ENCODE measurements at regions not wholly inside any gene's neighbourhood (a gene's known extent, or its start where the extent isn't known, plus 50 kb on each side); places are given as distances from the start of the nearest gene placed in this dataset.

DNA sequence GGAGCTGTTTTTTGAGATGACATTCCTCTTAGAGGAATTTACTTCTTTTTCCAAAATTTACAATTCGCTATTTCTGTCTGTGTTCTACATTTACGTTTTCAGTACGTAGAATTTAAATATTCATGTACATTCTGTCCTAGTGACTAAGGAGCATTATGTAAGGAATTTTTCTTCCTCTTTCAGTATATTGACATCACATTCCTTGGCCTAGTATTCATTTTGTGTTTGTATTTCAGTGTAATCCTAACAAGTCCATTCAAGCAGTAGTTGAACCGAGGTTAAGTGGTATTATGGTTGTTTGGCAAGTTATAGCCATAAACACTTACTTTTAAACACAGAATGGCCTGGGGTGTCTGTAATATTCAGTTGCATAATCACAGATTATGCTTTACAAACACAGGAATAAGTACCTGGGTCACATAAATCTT, 465.2 kb downstream of the PCNX1 start:
- H3K9me3 ChIP-seq (ENCODE audit: low read length): no peaks in the 10 kb centered on the region
- peak overlapping the region; percentile 55 for H3K9ac ChIP-seq (ENCODE audit: low read length)
- peaks cover 60% of the 10 kb centered on the region for H3K79me2 ChIP-seq (ENCODE audit: low read length)
- BruUV-seq (replicated peaks): TSS peak; percentile 33
- ATAC-seq (peak; percentile 78), DNase-seq (peak; percentile 91)
- H4K20me1 ChIP-seq (ENCODE audit: low read length): 0 out of 2 replicates have a peak, but pooled peaks cover 3% of the 10 kb centered on the region
- peak overlapping the region; percentile 80 for H3K4me2 ChIP-seq (ENCODE audit: low read length)
- intact Hi-C loops (cut with micrococcal nuclease): loop anchor here (2.0 kb wide), 3 partner anchors 30 to 76 kb away; no protein-coding TSS in a partner anchor
- H3K4me1 ChIP-seq (ENCODE audit: insufficient read depth, low read length): peaks cover 30% of the 10 kb centered on the region
- H3K9me2 ChIP-seq (replicated peaks; ENCODE audit: low read length): no peaks in the 10 kb centered on the region; the same call in 1 of the 2 replicates
- H3K36me3 ChIP-seq (ENCODE audit: low read depth, low read length): no peaks in the 10 kb centered on the region
- peak overlapping the region; percentile 51 for H3K4me3 ChIP-seq (ENCODE audit: low read length)
- peaks cover 7% of the 10 kb centered on the region for H3F3A ChIP-seq (ENCODE audit: low read length, unreplicated experiment)
- H3K27me3 ChIP-seq (ENCODE audit: low read length): no peaks in the 10 kb centered on the region
- ChIA-PET POLR2A (ENCODE audit: unreplicated experiment) (interaction anchor here (0.5 kb wide), 1 partner anchor 60 kb away, joined by 8 read pairs; no protein-coding TSS in a partner anchor), CTCF (no interaction called here)
- no peak overlapping the region for H2AFZ ChIP-seq (ENCODE audit: low read length)
- peak overlapping the region; percentile 89 for H3K27ac ChIP-seq (ENCODE audit: low read length)
- no peak for TF ChIP-seq EZH2phosphoT487 (IDR thresholded peaks at IDR 0.05; ENCODE audit: borderline replicate concordance, low read length)
- no peak for TF ChIP-seq EZH2 (IDR thresholded peaks at IDR 0.05; ENCODE audit: low read length, unreplicated experiment)
- TF ChIP-seq, protein P1, sequence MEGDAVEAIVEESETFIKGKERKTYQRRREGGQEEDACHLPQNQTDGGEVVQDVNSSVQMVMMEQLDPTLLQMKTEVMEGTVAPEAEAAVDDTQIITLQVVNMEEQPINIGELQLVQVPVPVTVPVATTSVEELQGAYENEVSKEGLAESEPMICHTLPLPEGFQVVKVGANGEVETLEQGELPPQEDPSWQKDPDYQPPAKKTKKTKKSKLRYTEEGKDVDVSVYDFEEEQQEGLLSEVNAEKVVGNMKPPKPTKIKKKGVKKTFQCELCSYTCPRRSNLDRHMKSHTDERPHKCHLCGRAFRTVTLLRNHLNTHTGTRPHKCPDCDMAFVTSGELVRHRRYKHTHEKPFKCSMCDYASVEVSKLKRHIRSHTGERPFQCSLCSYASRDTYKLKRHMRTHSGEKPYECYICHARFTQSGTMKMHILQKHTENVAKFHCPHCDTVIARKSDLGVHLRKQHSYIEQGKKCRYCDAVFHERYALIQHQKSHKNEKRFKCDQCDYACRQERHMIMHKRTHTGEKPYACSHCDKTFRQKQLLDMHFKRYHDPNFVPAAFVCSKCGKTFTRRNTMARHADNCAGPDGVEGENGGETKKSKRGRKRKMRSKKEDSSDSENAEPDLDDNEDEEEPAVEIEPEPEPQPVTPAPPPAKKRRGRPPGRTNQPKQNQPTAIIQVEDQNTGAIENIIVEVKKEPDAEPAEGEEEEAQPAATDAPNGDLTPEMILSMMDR (conservative IDR thresholded peaks at IDR 0.05; ENCODE audit: low read depth, low read length): no peak

DNA sequence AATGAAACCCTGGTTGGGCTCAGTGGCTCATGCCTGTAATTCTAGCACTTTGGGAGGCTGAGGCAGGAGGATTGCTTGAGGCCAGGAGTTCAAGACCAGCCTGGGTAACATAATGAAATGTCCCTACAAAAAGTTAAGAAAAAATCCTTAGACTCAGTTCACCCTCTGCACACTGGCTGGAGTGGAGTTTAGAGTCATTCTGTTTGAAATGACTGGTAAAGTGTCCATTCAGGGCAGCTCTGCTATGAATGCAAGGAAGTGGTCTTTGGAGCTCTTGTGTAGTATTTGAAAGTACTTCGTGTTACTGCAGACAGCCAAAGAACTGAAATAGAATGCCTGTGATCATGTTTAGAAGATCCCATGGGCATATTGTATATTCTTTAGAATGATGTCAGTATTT, 466.5 kb downstream of the PCNX1 start:
- Histone ChIP-seq H3F3A (ENCODE audit: low read length, unreplicated experiment) (peaks cover 7% of the 10 kb centered on the region), H3K27ac (ENCODE audit: low read length) (no peak overlapping the region), H3K27me3 (ENCODE audit: low read length) (no peaks in the 10 kb centered on the region), H3K79me2 (ENCODE audit: low read length) (peaks cover 70% of the 10 kb centered on the region), H4K20me1 (ENCODE audit: low read length) (0 out of 2 replicates have a peak, but pooled peaks cover 3% of the 10 kb centered on the region), H3K4me2 (ENCODE audit: low read length) (no peak overlapping the region), H3K9me3 (ENCODE audit: low read length) (no peaks in the 10 kb centered on the region), H3K9ac (ENCODE audit: low read length) (no peak overlapping the region), H2AFZ (ENCODE audit: low read length) (no peak overlapping the region), H3K4me1 (ENCODE audit: insufficient read depth, low read length) (peaks cover 30% of the 10 kb centered on the region), H3K9me2 (replicated peaks; ENCODE audit: low read length) (no peaks in the 10 kb centered on the region; the same call in 1 of the 2 replicates), H3K36me3 (ENCODE audit: low read depth, low read length) (no peaks in the 10 kb centered on the region), H3K4me3 (ENCODE audit: low read length) (no peak overlapping the region)
- no peak for DNase-seq
- no peak for TF ChIP-seq EZH2 (IDR thresholded peaks at IDR 0.05; ENCODE audit: low read length, unreplicated experiment)
- TF ChIP-seq EZH2phosphoT487 (IDR thresholded peaks at IDR 0.05; ENCODE audit: borderline replicate concordance, low read length): no peak
- TF ChIP-seq, protein P1 (conservative IDR thresholded peaks at IDR 0.05; ENCODE audit: low read depth, low read length): no peak
- BruUV-seq (replicated peaks): no TSS peak
- ChIA-PET POLR2A (ENCODE audit: unreplicated experiment) (no interaction called here), CTCF (no interaction called here)
- ATAC-seq: no peak
- intact Hi-C loops (cut with micrococcal nuclease): loop anchor here (2.0 kb wide), 3 partner anchors 29 to 75 kb away; no protein-coding TSS in a partner anchor

DNA sequence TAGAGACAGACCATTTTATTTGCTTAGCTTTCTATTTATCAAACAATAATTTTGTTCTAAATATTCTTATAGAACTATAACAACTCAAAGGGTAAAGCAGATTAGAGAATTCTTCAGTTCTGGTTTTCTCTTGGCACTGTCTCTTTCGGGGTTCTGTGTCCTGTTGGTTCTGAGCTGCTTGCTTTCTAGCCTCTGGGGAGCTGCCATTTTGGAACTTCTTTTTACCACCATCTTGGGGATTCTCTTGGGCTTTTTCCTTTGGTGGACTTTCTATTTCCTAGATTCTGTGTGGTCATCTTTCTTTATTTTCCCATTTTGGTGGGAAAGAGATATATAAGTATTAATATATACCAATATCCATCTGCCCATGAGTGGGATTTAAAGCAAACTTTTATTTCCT, 467.7 kb downstream of the PCNX1 start:
- no peak for ATAC-seq
- Histone ChIP-seq H3K36me3 (ENCODE audit: low read depth, low read length) (no peaks in the 10 kb centered on the region), H3F3A (ENCODE audit: low read length, unreplicated experiment) (peaks cover 7% of the 10 kb centered on the region), H3K9ac (ENCODE audit: low read length) (no peak overlapping the region), H3K79me2 (ENCODE audit: low read length) (peaks cover 82% of the 10 kb centered on the region), H4K20me1 (ENCODE audit: low read length) (0 out of 2 replicates have a peak, but pooled peaks cover 3% of the 10 kb centered on the region), H3K27ac (ENCODE audit: low read length) (no peak overlapping the region), H2AFZ (ENCODE audit: low read length) (no peak overlapping the region), H3K9me3 (ENCODE audit: low read length) (no peaks in the 10 kb centered on the region), H3K4me2 (ENCODE audit: low read length) (no peak overlapping the region), H3K9me2 (replicated peaks; ENCODE audit: low read length) (no peaks in the 10 kb centered on the region; the same call in 1 of the 2 replicates), H3K27me3 (ENCODE audit: low read length) (no peaks in the 10 kb centered on the region), H3K4me1 (ENCODE audit: insufficient read depth, low read length) (peaks cover 30% of the 10 kb centered on the region), H3K4me3 (ENCODE audit: low read length) (no peak overlapping the region)
- TF ChIP-seq EZH2phosphoT487 (IDR thresholded peaks at IDR 0.05; ENCODE audit: borderline replicate concordance, low read length): no peak
- TF ChIP-seq EZH2 (IDR thresholded peaks at IDR 0.05; ENCODE audit: low read length, unreplicated experiment): no peak
- TF ChIP-seq, protein P1 (conservative IDR thresholded peaks at IDR 0.05; ENCODE audit: low read depth, low read length): no peak
- ChIA-PET POLR2A (ENCODE audit: unreplicated experiment) (no interaction called here), CTCF (no interaction called here)
- intact Hi-C loops (cut with micrococcal nuclease): no loop called here
- no TSS peak for BruUV-seq (replicated peaks)
- DNase-seq: no peak
